Stimulated activated CD4-positive, alpha-beta T cell treated with anti-CD3 and anti-CD28 coated beads, Interleukin-15, amount 100 ng/mL, for 48 hours (primary cell): ENCODE measurements at regions not wholly inside any gene's neighbourhood (a gene's known extent, or its start where the extent isn't known, plus 50 kb on each side); places are given as distances from the start of the nearest gene placed in this dataset.
A peak's percentile ranks its signal among the peaks of the same experiment; 100 is the strongest.
"Not testable (repeated sequence)": the region's sequence is repeated elsewhere in the genome, so short reads cannot be mapped to it uniquely, and the experiment has no call there.

Source experiments
- DNase-seq, 2 donors: peaks; one replicate each; pipeline ENCODE4 v3.0.0-alpha.2; 2020; ENCODE audit warnings: low read depth in 2 of 2

DNA sequence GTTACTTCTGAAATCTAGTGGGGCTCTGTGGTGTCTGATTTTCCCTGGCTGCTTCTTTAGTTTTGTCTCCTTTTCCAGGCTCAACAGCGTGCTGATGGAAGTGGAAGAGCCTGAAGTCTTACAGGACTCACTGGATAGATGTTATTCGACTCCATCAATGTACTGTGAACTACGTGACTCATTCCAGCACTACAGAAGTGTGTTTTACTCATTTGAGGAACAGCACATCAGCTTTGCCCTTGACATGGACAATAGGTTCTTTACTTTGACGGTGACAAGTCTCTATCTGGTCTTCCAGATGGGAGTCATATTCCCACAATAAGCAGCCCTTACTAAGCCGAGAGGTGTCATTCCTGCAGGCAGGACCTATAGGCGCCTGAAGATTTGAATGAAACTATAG is 51.1 kb downstream of the NBPF8 start:
- DNase-seq, result not testable (repeated sequence)

DNA sequence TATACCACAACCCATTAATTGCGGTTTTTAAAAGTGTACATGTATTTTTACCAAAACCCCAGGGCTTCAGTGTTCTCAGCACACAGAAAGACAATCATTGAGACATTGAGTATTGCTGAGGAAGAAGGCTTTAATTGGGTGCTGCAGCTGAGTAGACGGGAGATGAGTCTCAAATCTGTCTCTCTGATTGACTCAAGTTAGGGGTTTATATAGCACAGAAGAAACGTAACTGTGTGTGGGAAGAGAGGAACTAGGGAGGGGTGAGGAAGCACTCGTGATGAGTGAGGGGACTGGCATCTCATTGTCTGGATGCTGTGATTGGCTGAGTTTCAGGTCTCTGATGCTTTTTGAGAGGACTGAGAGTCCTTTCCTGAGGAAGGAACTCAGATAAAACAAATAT is 62.8 kb downstream of the NBPF8 start:
- not testable (repeated sequence) for DNase-seq

GRCh38 chr1:120478400-120478799 is 63.6 kb downstream of the NBPF8 start:
- DNase-seq, result not testable (repeated sequence)

- not testable (repeated sequence) for DNase-seq
These were observed 72.7 kb downstream of the NBPF8 start for GRCh38 chr1:120487542-120487941.

DNA sequence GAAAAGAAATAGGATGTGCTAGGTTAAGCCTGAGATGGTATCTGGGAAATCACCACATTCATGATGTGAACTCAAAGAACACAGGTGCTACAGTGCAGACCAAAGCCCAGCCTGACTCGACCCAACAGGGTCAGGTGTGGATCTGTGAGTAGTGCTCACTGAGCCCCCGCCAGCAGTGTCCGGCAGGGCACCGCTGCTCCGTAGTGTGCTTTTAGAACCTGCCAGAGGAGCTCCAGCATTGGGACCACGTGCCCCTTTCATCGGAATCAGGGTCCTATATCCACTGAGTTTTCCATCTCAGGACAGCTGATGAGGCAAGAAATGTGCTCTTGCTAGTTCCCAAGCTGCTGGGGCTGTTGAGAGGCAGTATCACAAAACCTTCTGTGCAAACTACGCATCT is 74.4 kb downstream of the NBPF8 start:
- DNase-seq, result not testable (repeated sequence)

DNA sequence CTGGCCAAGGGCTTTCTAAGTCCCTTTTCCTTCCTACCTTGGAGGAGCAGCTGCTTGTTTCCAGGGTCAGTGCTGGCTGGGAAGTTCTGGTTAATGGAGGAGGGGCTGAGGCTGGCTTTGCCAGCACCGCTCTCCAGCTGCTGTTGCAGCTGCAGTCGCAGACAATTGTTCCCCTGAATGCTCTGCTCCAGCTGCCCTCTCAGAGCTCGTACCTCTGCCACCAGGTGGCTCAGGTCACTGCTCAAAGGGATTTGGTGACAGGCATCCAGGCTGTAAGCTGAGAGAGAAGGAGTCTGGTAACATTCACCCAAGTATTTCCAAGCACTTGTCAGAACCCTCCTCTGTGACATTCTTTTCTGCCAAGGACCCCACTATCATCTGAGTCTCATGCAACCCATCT is 82.3 kb downstream of the NBPF8 start:
- not testable (repeated sequence) for DNase-seq

- not testable (repeated sequence) for DNase-seq
These were observed 88.4 kb downstream of the NBPF8 start for GRCh38 chr1:120503284-120503683.

DNA sequence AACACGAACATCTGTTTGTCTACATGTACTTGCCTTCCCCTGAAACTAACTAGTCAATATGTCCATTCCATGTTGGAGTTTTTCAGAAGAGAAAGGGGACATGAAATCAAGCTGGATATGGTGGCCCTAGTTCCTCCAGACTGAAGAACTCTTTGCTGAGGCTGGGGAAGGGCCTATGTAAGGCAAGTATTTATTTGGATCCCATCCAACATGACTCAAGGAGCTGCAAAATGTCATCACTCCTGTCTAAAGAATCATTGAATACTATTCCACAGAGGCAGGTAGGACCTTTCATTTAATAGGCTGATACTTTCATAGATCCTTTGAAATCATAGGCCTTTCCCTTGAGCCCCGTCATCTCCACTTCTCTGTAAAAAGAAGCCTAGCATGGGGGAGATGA is 91.5 kb downstream of the NBPF8 start:
- DNase-seq, result not testable (repeated sequence)

- not testable (repeated sequence) for DNase-seq
These were observed 93.5 kb downstream of the NBPF8 start for GRCh38 chr1:120508351-120508750.

- DNase-seq, result not testable (repeated sequence)
These were observed 94.4 kb downstream of the NBPF8 start for GRCh38 chr1:120509258-120509657.

GRCh38 chr1:120513099-120513498 is 98.3 kb downstream of the NBPF8 start:
- DNase-seq, result not testable (repeated sequence)

DNA sequence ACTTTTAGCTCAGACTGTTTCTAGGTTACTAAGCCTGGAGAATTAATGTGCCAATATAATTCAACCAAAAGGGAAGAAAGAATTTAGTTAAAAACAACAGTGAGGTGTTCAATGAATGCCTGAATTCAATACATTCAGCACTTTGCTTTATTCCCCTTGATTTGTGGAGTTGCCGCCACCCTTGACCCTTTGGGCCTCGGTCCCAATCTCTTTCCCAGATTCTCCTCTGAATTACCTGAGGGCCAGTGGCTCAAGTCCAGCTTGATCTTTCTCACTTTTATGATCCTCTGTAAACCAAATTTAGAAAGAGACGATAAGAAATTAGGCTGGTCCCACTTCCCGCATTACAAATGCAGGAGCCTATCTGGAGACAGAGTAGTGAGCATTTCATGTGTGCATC is 98.7 kb downstream of the NBPF8 start:
- DNase-seq, result not testable (repeated sequence)

- DNase-seq, result not testable (repeated sequence)
These were observed 104.4 kb downstream of the NBPF8 start for GRCh38 chr1:120519196-120519595.

DNA sequence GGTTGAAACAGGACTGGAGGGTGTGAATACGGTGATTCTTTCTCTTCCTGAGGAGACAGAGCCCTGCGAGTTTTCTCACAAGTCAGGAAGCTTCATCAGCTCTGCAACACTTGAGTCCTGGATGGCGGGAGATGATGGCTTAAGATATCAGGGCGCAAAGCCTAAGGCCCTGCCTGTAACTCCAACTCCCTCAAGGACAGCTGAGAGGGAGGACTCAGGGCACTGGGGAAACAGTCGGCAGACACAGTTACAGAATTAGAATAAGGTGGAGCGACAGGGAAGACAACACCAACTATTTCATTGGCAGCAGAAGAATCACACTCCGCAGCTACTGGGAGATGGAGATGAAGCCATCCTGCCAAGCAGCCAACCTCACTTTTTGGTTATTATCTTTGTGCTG is 109.6 kb downstream of the NBPF8 start:
- not testable (repeated sequence) for DNase-seq

DNA sequence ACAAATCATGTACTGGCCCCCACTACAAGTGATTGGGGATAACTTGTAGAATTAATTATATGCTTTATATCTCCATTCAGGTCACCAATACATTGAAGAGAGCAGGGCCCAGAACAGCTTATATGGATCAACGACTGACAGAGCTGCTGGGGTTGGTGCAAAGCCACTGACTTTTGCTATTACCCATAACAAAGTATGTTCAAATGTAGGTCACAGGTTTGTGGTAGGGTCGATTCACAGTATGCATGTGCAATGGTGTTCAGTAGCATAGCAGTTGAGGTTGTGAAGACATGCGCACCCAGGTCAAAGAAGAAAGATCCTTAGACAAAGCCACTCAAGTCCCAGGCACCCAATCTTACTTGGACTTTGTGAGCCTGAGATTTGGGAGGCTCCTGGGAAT is 110.6 kb downstream of the NBPF8 start:
- not testable (repeated sequence) for DNase-seq

GRCh38 chr1:120529475-120530089 is 114.7 kb downstream of the NBPF8 start:
- DNase-seq, result not testable (repeated sequence)

- DNase-seq, result not testable (repeated sequence)
These were observed 116.6 kb downstream of the NBPF8 start for GRCh38 chr1:120531455-120531854.

DNA sequence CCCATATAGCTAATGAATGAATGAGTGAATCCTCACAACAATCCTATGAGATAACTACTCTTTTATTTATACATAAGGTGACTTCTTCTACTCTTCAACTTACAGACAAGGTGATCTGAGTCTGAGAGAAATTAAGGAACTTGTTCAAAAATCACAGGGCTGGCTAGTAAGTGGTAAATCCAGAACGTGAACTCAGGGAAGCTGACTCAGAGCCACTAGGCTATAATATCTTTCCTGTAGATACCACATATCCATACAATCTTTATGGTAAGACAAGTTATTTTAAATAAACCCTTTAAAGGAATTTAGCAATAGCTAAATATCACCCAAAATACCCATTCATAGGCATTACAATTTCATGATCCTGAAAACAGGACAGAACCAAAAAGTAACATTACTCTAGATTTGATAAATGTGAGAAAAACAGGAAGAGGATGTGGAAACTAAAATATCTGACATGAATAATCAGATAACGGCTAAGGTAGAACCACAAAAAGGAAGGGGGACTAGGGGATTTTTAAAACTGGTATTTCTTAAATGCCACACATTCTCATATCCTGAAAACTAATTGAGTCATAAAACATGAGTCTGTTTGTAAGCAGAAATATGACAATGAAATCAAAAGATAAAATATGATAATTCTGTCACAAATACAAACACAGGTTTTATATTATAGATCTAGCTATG is 119.7 kb downstream of the NBPF8 start:
- not testable (repeated sequence) for DNase-seq

DNA sequence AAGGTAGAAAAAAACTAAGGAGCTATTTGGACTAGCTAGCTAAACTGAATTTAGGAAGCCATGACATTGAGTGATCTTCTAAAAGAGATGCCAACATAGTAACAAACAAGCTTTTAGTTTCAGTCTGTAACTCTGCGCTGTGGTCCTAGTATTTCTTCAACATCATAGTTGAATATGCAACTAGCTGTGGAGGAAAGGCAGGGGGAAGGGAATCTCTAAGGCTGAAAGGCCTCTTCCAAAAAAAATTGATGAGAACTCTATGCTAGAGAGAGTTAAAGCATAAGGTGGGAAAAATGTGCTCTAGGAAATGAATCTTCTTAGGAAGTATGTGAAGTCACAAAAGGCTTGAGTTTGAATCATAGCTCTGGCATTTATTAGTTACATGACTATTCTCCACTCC is 120.2 kb downstream of the NBPF8 start:
- not testable (repeated sequence) for DNase-seq

DNA sequence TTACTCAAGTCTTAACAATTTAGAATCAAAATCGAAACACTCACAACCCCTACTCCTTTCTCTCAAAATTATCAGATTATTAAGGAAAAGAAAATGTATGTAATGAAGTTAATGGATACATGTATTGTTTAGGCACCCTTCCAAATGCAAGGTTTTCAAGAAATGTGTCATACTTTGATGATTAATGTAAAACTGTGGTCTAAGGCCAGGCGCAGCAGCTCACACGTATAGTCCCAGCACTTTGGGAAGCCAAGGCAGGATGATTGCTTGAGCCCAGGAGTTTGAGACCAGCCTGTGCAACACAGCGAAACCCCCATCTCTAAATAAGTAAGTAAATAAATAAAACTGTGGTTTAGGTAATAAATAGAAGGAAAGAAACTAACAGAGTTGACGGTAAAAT is 126.6 kb downstream of the NBPF8 start:
- not testable (repeated sequence) for DNase-seq

DNA sequence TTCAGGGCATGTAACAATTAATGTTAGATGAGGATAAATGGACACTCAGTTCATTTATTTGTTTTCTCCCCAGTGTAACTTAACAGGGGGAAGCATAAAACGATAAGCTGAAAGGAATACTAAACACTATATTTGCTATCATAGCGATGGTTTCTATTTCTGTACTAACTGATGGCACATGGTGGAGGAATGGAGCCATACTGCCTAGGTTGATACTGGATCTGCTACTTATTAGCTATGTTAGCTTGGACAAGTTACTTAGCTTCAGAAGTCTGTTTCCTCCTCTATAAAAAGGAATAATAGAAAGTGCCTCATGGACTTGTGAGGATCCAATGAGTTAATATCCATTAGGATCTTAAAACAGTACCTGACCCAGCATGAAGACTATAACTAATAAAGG is 127.5 kb downstream of the NBPF8 start:
- not testable (repeated sequence) for DNase-seq

DNA sequence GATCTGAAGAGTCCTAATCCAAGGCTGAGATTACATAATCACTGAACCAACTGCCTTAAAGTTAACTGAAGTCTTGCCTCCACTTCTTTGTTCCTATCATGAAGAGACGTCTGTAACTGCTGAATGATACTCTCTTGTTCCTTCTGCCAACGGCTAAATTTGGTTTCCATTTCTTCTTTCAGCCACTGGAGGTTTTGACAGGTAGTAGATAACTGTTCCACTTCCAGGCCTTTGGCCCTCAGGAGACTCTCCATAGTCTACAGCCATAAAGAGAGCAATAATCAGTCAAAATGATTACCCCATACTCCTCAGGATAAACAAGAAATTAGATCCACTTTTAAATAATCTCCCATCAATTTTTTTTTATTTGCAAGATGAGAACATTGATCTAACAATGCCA is 128.1 kb downstream of the NBPF8 start:
- not testable (repeated sequence) for DNase-seq

DNA sequence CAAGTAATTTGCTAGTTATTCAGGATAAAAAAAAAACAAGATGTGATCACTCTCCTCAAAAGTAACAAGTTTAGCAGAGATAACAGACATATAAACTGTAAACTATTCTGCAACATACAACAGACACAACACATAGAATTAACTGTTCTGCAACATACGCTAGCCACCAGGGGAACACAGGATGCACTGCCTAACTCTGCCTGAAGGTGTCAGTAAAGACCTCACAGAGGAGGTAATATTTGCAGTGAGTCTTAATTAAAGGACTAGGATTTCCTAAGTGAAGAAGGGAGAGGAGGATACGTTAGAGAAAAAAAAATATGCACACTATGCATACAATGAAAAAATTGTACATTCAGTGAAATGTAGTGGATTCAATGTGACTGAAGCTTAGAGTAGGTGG is 129.6 kb downstream of the NBPF8 start:
- DNase-seq, result peak; percentile 44 to 83
